Kidney capillary endothelial cell (primary cell): ENCODE measurements at regions not wholly inside any gene's neighbourhood (a gene's known extent, or its start where the extent isn't known, plus 50 kb on each side); places are given as distances from the start of the nearest gene placed in this dataset.

Experiments
- DNase-seq: peaks from one replicate; pipeline ENCODE4 v3.0.0-alpha.2; 2018; ENCODE audit warnings: low spot score

- DNase-seq: no peak
Observed at GRCh38 chr9:10674586-10674985, 61.8 kb upstream of the PTPRD start.

- no peak for DNase-seq
Observed at GRCh38 chr9:10678010-10678409, 65.2 kb upstream of the PTPRD start.

DNA sequence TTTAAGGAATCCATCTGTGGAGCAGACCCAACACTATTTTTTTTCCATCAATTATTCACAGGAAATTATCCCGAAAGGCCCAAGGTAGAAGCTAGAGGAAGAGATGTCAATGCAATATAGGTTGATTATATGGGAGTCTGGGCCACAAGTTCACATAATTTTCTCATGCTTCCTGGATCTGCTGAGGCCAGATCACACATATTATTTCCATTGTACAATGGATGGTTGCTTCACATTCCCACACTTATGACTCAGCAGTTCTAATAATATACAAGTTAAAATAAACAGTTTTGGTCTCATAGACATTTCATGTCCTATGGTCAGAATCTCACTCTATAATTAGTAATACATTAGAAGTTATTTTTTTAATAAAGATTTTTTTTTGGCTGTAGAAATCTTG lies 66.0 kb upstream of the PTPRD start:
- DNase-seq: peak; percentile 0

- no peak for DNase-seq
Observed at GRCh38 chr9:10686943-10687342, 74.1 kb upstream of the PTPRD start.

DNA sequence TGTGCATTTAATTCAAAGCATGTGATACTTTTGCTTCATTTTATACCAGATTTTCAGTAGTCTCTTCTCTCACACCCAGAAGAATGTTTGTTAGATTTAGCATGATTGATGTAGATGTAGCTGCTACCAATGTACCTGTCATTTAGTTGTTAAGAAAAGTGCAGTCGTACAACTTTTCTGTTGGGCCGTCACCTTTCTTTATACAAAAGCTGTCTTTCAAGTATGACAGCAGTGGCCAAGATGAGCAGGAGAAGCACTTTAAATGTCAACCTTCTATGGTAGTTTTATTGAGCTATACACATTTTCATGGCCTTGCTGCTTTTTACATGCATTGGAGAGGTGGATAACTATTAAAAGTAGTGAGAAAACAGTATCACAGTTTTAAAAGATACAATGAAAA lies 77.7 kb upstream of the PTPRD start:
- DNase-seq: no peak

- DNase-seq: no peak
Observed at GRCh38 chr9:10697044-10697443, 84.2 kb upstream of the PTPRD start.

DNA sequence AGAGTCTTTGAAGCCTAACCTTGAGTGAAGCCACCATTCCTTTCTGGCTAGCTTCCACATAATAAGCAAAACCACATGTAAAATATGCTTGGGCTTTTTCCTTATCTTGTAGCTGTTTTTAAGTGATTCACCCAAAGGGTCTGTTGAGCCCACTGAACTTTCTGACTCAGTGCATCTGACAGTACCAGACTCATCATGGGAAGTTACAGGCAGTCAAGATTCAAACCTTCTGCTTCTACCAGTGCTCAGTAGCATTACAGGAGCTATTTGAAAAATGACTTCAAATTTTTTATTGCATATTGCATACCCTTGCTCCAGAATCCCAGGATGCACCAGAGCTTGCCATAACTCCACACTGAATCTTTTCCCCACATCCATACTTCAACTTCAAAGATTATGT lies 87.5 kb upstream of the PTPRD start:
- DNase-seq: no peak

DNA sequence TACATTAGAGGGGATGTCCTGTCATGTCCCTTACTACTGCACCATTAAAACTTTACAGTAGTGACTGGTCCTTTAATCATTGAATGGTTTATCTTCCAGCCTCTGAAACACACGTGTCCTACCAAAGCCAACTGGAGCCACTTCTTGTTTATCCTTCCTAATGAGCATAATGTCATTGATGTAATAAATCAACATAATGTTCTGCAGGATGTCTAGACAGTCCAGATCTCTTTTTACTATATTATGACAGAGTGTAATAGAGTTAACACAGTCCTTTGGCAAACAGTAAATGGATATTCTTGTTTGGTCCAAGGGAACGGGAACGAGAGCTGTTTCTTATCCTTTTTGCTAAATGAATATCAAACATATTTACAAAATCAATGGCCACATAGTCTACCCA lies 88.1 kb upstream of the PTPRD start:
- DNase-seq: no peak

- DNase-seq: no peak
Observed at GRCh38 chr9:10701906-10702305, 89.1 kb upstream of the PTPRD start.

DNA sequence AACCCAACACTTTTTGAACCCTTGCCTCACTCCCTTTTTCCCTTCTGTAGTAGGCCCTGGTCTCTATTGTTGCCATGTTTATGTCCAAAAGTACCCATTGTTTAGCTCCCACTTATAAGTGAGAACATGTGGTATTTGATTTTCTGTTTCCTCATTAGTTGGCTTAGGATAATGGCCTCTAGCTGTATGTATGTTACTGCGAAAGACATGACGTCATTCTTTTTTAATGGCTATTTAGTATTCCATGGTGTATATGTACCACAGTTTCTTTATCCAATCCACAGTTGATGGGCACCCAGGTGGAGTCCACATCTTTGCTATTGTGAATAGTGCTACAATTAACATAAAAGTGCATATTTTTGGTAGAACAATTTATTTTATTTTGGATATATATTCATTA lies 90.3 kb upstream of the PTPRD start:
- no peak for DNase-seq

- no peak for DNase-seq
Observed at GRCh38 chr9:10704720-10705119, 91.9 kb upstream of the PTPRD start.

- DNase-seq: no peak
Observed at GRCh38 chr9:10705383-10705782, 92.6 kb upstream of the PTPRD start.

GRCh38 chr9:10706788-10707187 lies 94.0 kb upstream of the PTPRD start:
- DNase-seq: no peak

- DNase-seq: no peak
Observed at GRCh38 chr9:10721301-10721700, 108.5 kb upstream of the PTPRD start.

DNA sequence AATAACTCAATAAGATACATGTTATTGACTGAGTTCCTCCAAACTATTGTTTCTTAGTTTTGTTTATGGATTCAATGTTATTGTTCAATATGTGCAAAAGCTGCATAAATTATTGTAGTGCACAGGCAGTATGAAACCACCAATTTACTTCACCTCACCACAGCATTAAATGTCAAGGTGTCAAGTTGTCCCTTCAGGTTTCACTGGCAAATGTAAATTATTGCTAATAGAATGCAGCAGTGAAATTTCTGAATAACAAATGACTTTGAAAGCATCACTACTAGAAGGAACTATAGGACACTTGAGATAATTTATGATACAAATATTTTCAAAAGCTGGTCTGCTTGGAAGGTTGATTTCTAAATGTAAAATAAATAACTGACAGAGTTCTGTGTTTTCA lies 116.4 kb upstream of the PTPRD start:
- no peak for DNase-seq

DNA sequence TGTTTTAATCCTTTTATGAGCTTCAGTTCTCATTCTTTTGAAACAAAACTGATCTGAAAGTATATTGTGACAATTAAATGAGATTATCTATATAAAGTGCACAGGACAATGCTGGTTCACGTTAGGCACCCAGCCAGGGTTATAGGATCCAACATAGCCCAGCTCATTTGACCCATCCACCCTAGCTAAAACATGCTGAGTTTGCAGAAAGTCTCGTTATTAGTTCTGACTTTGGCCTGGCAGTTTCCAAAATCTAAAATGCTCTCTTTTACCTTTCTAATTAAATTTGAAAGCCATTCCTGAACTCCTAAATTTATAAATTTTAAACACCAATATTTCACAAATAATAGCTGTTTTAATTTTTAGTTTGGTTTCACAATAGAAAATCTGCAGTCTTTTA lies 131.9 kb upstream of the PTPRD start:
- DNase-seq: no peak

GRCh38 chr9:10753474-10753873 lies 140.7 kb upstream of the PTPRD start:
- no peak for DNase-seq

DNA sequence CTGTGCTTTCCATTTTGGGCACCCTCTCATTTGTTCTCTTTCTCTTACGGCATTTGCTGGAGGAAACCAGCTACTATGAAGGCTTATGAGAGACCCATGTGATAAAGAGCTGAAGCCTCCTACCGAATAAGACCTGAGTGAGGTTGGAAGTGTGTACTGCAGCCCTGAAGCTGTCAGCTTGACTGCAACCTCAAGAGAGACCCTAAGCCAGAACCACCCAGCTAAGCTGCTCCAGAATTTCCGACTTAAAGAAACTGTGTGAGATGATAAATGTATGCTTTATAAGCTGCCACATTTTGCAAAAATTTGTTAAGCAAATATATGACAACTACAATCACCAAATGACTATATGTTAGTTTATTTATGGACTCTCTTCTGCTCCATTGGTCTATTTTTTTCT lies 151.7 kb upstream of the PTPRD start:
- DNase-seq: no peak

- no peak for DNase-seq
Observed at GRCh38 chr9:10773136-10773535, 160.3 kb upstream of the PTPRD start.

DNA sequence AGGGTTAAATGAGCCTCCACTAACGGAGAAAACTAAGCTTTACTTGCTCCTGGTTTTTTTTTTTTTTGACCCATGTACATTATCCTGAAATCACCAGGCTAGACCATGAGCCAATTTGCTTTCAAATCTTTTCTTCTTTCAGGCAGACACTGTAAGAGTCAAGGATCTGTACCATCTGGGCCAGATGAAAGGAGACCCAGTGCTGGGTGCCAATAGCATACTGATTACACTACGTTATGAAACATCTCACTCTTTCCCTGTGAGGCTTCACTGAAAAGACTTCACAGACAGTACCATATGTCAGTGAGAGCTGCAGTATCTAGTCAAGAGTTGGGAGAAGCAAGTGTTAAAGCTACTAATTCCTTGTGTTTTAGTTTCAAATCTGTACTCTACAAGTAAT lies 161.2 kb upstream of the PTPRD start:
- no peak for DNase-seq

- no peak for DNase-seq
Observed at GRCh38 chr9:10785255-10785654, 172.5 kb upstream of the PTPRD start.

DNA sequence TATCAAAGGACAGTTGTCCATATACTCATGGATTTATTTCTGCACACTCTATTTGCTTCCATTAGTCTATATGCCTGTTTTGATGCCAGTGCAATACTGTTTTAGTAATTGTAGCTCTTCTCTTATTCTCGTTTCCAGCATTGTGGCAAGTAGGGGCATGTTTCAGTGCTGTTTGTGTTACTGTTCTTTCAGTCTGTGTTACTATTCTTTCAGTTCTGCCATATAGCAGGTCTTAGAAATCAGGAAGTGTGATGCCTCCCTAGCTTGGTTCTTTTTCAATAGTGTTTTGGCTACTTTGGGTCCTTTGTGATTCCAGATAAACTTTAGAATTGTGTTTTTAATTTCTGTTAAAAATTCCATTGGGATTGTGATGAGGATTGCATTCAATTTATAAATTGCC lies 180.5 kb upstream of the PTPRD start:
- DNase-seq: no peak

DNA sequence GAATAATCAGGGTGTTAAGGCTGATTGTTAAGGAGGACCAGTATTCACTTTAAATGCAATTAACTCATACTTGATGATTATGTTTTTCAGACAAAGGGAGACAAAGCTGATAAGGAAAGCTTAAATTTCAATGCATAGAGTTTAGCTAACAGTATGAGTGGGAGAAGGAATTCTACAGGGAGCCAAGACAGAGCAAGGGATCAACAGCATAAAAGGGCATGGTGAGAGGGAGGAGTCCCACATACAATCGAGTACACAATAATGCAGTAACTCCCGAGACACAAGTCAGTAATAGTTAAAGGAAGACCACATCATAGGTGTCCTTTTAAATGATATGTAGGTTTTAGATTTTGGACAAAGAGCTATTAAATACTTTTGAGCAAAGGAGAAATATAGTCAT lies 191.7 kb upstream of the PTPRD start:
- DNase-seq: no peak

DNA sequence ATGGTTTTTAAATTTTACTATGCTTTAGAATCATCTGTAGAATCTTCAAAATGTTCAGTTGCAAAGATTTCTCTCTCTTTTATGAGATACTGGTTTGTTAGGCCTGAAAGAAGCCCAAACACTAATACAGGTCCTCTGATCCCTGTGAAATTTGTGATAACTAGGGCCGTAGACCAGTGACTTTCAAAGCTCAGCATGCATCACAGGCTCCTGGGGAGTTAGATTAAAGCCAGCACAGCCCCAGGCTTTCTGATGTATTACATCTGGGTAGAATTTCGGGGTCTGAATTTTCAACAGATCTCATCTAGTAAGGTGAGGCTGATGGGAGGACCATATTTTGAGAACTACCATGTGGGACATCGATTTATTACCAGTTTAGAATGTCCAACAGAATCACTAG lies 194.1 kb upstream of the PTPRD start:
- DNase-seq: no peak

DNA sequence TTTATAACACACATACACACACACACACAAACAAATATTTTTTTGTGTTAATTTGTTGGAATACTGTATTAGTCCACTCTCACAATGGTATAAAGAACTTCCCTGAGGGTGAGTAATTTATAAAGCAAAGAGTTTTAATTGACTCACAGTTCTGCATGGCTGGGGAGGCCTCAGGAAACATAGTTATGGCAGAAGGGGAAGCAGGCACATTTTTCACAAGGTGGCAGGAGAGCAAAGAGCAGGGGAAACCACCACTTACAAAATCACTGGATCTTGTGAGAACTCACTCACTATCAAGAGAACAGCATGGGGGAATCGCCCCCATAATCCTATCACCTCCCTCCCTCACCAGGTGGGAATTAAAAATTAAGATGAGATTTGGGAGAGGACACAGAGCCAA lies 205.4 kb upstream of the PTPRD start:
- DNase-seq: no peak
